ENCODE measurements at regions not wholly inside any gene's neighbourhood (a gene's known extent, or its start where the extent isn't known, plus 50 kb on each side); places are given as distances from the start of the nearest gene placed in this dataset.

DNA sequence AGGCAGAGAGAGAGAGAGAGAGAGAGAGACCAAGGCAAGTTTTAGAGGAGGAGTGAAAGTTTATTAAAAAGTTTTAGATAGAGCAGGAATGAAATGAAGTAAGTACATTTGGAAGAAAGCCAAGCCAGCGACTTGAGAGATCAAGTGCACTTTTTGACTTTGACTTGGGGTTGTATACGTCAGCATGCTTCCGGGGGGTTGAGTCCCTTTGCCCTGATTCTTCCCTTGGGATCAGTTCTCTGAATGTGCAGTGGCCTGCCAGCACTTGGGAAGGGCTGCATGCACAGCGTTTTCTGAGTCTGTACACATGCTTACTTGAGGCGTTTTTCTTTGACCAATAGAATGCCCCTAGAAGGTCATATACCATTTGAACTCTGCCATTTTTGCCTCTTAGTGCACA lies 400.5 kb downstream of the PDGFC start:
- TF ChIP-seq CTCF (IDR thresholded peaks at IDR 0.05) (no peak), EZH2 (IDR thresholded peaks at IDR 0.05) (no peak)

Data from neural progenitor cell (in vitro differentiated cells).